ENCODE measurements at regions not wholly inside any gene's neighbourhood (a gene's known extent, or its start where the extent isn't known, plus 50 kb on each side); places are given as distances from the start of the nearest gene placed in this dataset.

- Histone ChIP-seq H3K27ac (ENCODE audit: low read depth, low read length) (no peak overlapping the region), H3K4me2 (ENCODE audit: low read length) (no peak overlapping the region), H3K9ac (ENCODE audit: low read length) (no peak overlapping the region), H3K36me3 (ENCODE audit: control insufficient read depth in 1 of 2, insufficient read depth in 2 of 2, low read length in 2 of 2) (no peaks in the 10 kb centered on the region), H3K79me2 (ENCODE audit: insufficient read depth, low read length) (no peaks in the 10 kb centered on the region), H4K20me1 (ENCODE audit: insufficient read depth) (no peaks in the 10 kb centered on the region), H3K4me1 (ENCODE audit: control insufficient read depth in 1 of 2, insufficient read depth in 2 of 2, low read length in 2 of 2) (no peaks in the 10 kb centered on the region), H3K27me3 (ENCODE audit: insufficient read depth, low read length) (no peaks in the 10 kb centered on the region), H3K9me3 (ENCODE audit: control insufficient read depth in 1 of 2, insufficient read depth in 1 of 2, low read depth in 1 of 2, low read length in 2 of 2) (no peaks in the 10 kb centered on the region), H2AFZ (ENCODE audit: low read depth, low read length, poor library complexity, severe bottlenecking) (no peak overlapping the region), H3K4me3 (replicated peaks in 1 of 2; ENCODE audit: low read depth in 1 of 2, low read length in 2 of 2) (no peak overlapping the region), H3K9me2 (ENCODE audit: insufficient read depth) (no peaks in the 10 kb centered on the region)
- CTCF ChIA-PET = no interaction called here
- POLR2A ChIA-PET = no interaction called here
- no peak for ATAC-seq
- no peak for DNase-seq (ENCODE audit: low read depth, low spot score)
- intact Hi-C loops (cut with micrococcal nuclease) = no loop called here
- no peak for TF ChIP-seq POLR2AphosphoS5 (IDR thresholded peaks at IDR 0.05; ENCODE audit: low read depth, low read length)
- no peak for TF ChIP-seq CBX3 (IDR thresholded peaks at IDR 0.05; ENCODE audit: low read depth)
- TF ChIP-seq SRF (IDR thresholded peaks at IDR 0.05; ENCODE audit: low read depth) = no peak
- TF ChIP-seq CTCF (IDR thresholded peaks at IDR 0.05 in 2 of 3, conservative IDR thresholded peaks at IDR 0.05 in 1 of 3; ENCODE audit: borderline replicate concordance in 1 of 3, insufficient read depth in 1 of 3, low read depth in 2 of 3, low read length in 2 of 3) = no peak
- TF ChIP-seq EZH2phosphoT487 (IDR thresholded peaks at IDR 0.05; ENCODE audit: borderline replicate concordance) = no peak
- no peak for TF ChIP-seq YY1 (IDR thresholded peaks at IDR 0.05; ENCODE audit: extremely low read depth, insufficient replicate concordance, low read depth, low read length)
- TF ChIP-seq CEBPB (IDR thresholded peaks at IDR 0.05; ENCODE audit: low read depth) = no peak
- no peak for TF ChIP-seq ZFX (IDR thresholded peaks at IDR 0.05)
- TF ChIP-seq ZBTB33 (IDR thresholded peaks at IDR 0.05; ENCODE audit: extremely low read depth, insufficient replicate concordance, low read length) = no peak
- no peak for TF ChIP-seq EGR1 (IDR thresholded peaks at IDR 0.05; ENCODE audit: low read depth)
- RAD21 ChIA-PET (ENCODE audit: low non-redundant PET in 1 of 2, low total read pairs in 2 of 2, uncharacterized antibody in 2 of 2, unreplicated experiment in 2 of 2) = no interaction called here
- no TSS peak for BruUV-seq (replicated peaks)
Observed at GRCh38 chr2:184155791-184156190, 442.5 kb upstream of the ZNF804A start.
